ENCODE measurements at regions not wholly inside any gene's neighbourhood (a gene's known extent, or its start where the extent isn't known, plus 50 kb on each side); places are given as distances from the start of the nearest gene placed in this dataset.

- Mint-ChIP-seq H3K27ac (no peak overlapping the region), H3K36me3 (ENCODE audit: low read depth) (peaks cover 27% of the 10 kb centered on the region; the same call in 2 of the 3 replicates), H3K27me3 (ENCODE audit: insufficient read depth, low read depth, poor library complexity) (peaks cover 2% of the 10 kb centered on the region), H3K4me1 (peaks cover 24% of the 10 kb centered on the region), H3K4me3 (no peak overlapping the region), H3K9me3 (peaks cover 33% of the 10 kb centered on the region)
- Histone ChIP-seq H3K4me3 (no peak overlapping the region), H3K27ac (ENCODE audit: low read depth) (no peak overlapping the region), H2AFZ (no peak overlapping the region), H3F3A (replicated peaks; ENCODE audit: low read depth) (peaks cover 4% of the 10 kb centered on the region; the same call in 1 of the 2 replicates), H3K4me1 (ENCODE audit: insufficient read depth) (peaks cover 21% of the 10 kb centered on the region), H3K27me3 (ENCODE audit: insufficient read depth) (no peaks in the 10 kb centered on the region), H3K4me2 (no peak overlapping the region), H4K20me1 (replicated peaks; ENCODE audit: insufficient read depth) (no peaks in the 10 kb centered on the region), H3K79me2 (replicated peaks; ENCODE audit: insufficient read depth) (no peaks in the 10 kb centered on the region), H3K36me3 (ENCODE audit: insufficient read depth) (peaks cover 6% of the 10 kb centered on the region; the same call in 1 of the 2 replicates), H3K9me2 (ENCODE audit: insufficient read depth) (peaks cover 4% of the 10 kb centered on the region; the same call in 1 of the 2 replicates)
- no peak for ATAC-seq
- no peak for TF ChIP-seq NANOG (IDR thresholded peaks at IDR 0.05; ENCODE audit: borderline replicate concordance)
- no peak for TF ChIP-seq CREB1 (CRISPR knock-in tag; IDR thresholded peaks at IDR 0.05; ENCODE audit: low read depth)
- no peak for TF ChIP-seq EZH2phosphoT487 (IDR thresholded peaks at IDR 0.05; ENCODE audit: unreplicated experiment)
- TF ChIP-seq REST (IDR thresholded peaks at IDR 0.05; ENCODE audit: unreplicated experiment) = no peak
- TF ChIP-seq STAT1 (IDR thresholded peaks at IDR 0.05; ENCODE audit: unreplicated experiment) = no peak
- no peak for DNase-seq (ENCODE audit: low spot score)
Measured at GRCh38 chr18:75659535-75660023, 232.1 kb upstream of the SMIM21 start.

DNA sequence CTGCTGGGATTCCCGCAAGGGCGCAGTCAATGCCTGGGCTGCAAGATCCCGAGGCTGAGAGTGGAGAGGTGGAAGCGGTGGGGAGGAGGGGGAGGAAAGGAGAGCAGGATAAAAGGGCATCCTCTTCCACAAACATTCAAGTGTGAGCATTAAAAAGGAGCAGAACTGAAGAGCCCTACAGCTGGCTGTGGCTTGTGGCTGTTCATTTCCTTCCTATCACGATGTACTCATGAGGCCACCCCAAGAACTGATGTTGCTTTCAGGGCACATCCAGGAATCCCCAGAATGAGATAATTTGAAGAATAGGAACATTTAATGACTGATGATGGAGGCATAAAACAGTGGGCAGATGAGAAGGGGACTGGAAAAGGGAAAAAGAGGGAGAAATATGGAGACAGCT, 230.8 kb upstream of the SMIM21 start:
- Mint-ChIP-seq H3K36me3 (ENCODE audit: low read depth) (peaks cover 25% of the 10 kb centered on the region; the same call in 2 of the 3 replicates), H3K4me1 (peaks cover 34% of the 10 kb centered on the region), H3K9me3 (peaks cover 32% of the 10 kb centered on the region), H3K27me3 (ENCODE audit: insufficient read depth, low read depth, poor library complexity) (peaks cover 2% of the 10 kb centered on the region), H3K4me3 (no peak overlapping the region), H3K27ac (no peak overlapping the region)
- H3K4me2 ChIP-seq = no peak overlapping the region
- H3K79me2 ChIP-seq (replicated peaks; ENCODE audit: insufficient read depth) = no peaks in the 10 kb centered on the region
- no peaks in the 10 kb centered on the region for H3K27me3 ChIP-seq (ENCODE audit: insufficient read depth)
- H2AFZ ChIP-seq = no peak overlapping the region
- ATAC-seq (no peak), DNase-seq (ENCODE audit: low spot score) (no peak)
- H3K9me2 ChIP-seq (ENCODE audit: insufficient read depth) = peaks cover 4% of the 10 kb centered on the region; the same call in 1 of the 2 replicates
- no peak overlapping the region for H3K27ac ChIP-seq (ENCODE audit: low read depth)
- peaks cover 6% of the 10 kb centered on the region; the same call in 1 of the 2 replicates for H3K36me3 ChIP-seq (ENCODE audit: insufficient read depth)
- no peak overlapping the region for H3K4me3 ChIP-seq
- H3K4me1 ChIP-seq (ENCODE audit: insufficient read depth) = peaks cover 26% of the 10 kb centered on the region
- no peaks in the 10 kb centered on the region for H4K20me1 ChIP-seq (replicated peaks; ENCODE audit: insufficient read depth)
- H3F3A ChIP-seq (replicated peaks; ENCODE audit: low read depth) = peaks cover 4% of the 10 kb centered on the region; the same call in 1 of the 2 replicates
- TF ChIP-seq CREB1 (CRISPR knock-in tag; IDR thresholded peaks at IDR 0.05; ENCODE audit: low read depth) = no peak
- TF ChIP-seq REST (IDR thresholded peaks at IDR 0.05; ENCODE audit: unreplicated experiment) = no peak
- TF ChIP-seq STAT1 (IDR thresholded peaks at IDR 0.05; ENCODE audit: unreplicated experiment) = no peak
- TF ChIP-seq ZNF462 (CRISPR knock-in tag; IDR thresholded peaks at IDR 0.05) = no peak
- TF ChIP-seq ZNF114 (CRISPR knock-in tag; IDR thresholded peaks at IDR 0.05) = no peak
- TF ChIP-seq ZNF331 (CRISPR knock-in tag; IDR thresholded peaks at IDR 0.05; ENCODE audit: low read depth) = no peak

Measured in GM23338 (cell line).